HG03095 (cell line): ENCODE measurements at regions not wholly inside any gene's neighbourhood (a gene's known extent, or its start where the extent isn't known, plus 50 kb on each side); places are given as distances from the start of the nearest gene placed in this dataset.
A peak's percentile ranks its signal among the peaks of the same experiment; 100 is the strongest.
"Not testable (repeated sequence)": the region's sequence is repeated elsewhere in the genome, so short reads cannot be mapped to it uniquely, and the experiment has no call there.

Experiments
- ATAC-seq: cut with Tn5 transposase; IDR thresholded peaks from one replicate; pipeline ENCODE4 v1.9.1; 2021; ENCODE audit warnings: moderate library complexity; ENCODE audit not compliant: unreplicated experiment

DNA sequence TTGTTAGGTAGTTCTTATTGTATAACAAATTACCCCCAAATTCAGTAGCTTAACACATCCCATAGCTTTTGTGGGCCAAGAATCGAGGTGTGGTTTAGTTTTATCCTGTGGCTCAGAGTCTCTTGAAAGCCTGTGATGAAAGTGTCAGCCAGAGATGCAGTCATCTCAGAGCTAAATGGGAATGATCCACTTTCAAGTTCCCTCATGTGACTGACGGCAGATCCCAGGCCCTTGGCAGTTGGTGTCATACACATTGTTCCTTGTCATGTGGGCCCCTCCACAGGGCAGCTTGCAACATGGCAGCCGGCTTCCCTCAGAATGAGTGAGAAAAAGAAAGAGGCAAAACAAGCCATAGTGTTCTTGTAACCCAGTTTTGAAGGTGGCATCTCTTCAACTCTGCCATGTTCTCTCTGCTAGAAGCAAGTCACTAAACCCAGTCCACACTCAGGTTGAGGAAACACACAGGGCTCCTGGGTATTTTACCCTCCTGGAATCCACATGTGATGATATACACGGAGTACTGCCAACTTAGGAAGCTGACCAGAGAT is 153.1 kb upstream of the LRRC61 start:
- ATAC-seq = not testable (repeated sequence)

DNA sequence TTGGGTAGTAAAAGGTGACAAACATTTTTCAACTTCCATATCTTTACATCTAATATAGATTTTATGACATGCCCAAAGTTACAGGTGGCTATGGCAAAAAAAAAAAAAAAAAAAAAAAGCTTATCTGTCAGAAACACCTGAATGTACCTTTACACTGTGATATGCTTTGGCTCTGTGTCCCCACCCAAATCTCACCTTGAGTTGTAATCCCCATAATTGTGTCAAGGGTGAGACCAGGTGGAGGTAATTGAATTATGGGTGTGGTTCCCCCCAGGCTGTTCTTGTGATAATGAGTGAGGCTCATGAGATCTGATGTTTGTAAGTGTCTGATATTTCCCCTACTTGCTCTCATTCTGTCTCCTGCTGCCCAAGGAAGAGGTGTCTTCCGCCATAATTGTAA is 139.6 kb upstream of the LRRC61 start:
- not testable (repeated sequence) for ATAC-seq

DNA sequence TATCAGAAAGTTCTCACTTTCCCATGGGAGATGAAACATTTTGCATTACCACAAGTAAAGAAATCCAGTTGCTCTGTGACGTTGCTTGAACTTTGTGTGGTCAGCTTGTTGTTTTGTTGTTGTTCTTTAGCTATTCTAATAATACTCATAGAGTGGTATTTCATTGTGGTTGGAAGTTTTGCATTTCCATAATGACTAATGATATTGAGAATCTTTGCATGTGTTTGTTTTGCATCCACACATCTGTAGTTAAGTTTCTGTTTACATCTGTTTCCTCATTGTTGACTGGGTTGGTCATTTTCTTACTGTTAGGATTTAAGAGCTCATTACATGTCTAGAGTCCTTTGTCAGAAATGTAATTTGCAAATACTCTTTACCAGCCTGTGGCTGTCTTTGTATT is 133.2 kb upstream of the LRRC61 start:
- ATAC-seq = peak; percentile 84

DNA sequence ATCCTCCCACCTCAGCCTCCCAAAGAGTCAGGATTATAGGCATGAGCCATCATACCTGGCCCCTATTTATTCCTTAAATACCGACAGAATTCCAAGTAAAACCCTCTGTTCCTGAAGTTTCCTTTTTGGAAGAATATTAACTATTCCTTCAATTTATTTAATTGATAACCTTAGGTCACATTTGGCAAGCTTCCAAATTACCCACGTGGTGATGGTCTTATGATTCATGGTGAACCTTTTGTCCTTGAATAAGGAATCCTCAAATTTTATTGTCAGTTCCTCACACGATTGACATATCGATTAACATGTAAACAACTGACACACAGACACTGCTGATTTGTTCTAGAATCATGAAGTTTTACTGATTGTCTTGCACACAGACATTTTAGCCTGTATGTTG is 130.6 kb upstream of the LRRC61 start:
- ATAC-seq = not testable (repeated sequence)

DNA sequence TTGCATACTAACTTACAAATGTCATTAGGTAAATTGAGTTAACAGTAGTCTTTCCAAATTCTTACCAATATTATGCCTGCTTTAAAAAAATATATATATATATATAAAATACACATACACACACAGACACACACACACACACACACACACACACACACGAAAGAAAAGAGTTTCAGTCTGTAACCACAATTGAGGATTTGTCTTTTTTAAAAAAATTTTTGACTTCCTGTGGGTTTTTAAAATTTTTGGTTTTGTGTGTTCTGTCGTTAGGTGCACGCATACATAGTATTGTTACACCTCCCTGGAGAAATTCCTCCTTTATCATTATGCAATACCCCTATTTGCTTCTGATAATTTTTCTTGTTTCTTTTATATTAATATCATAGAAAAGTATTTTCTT is 129.3 kb upstream of the LRRC61 start:
- not testable (repeated sequence) for ATAC-seq
